ENCODE measurements at regions not wholly inside any gene's neighbourhood (a gene's known extent, or its start where the extent isn't known, plus 50 kb on each side); places are given as distances from the start of the nearest gene placed in this dataset.

DNA sequence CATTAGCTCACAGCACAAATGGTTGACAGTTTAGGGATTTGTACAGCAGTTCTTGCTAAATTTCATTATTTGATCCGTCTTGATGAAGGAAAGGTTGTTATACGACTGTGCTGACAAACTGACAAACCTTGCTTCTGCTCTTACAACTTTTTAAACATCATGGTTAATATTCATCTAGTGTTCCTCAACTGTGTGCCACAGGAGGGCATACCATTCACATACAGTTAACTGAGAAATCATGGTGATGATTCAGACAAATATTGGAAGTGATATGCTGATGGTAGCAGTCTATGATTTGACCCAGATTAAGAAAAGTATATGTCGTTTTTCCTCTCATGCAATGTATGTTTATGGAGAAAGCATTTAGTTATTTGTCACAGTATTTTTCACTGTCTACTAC, 129.8 kb upstream of the FSIP2 start:
- Mint-ChIP-seq H3K36me3 (ENCODE audit: low read depth) (no peaks in the 10 kb centered on the region), H3K4me3 (no peak overlapping the region)

DNA sequence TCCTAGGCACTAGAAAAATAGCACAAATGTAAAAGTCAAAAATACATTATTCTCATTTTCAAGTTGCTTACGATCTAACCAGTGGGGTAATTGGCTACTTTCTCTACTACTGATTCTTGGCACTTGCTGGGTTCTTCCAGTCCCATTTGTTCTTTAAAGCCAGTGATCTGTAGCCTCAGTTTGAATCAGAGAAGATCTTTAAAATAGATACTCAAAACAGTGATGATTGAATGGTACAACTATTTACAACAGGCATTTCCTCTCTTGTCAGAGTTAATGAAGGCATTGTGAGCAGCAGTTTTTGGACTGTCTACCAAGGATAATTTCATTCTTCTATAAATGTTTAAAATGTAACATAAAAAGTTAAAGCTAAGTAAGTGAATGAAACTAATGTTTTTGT, 128.3 kb upstream of the FSIP2 start:
- H3K27me3 Mint-ChIP-seq (ENCODE audit: low read depth) = no peaks in the 10 kb centered on the region
- no peak overlapping the region for H3K27ac Mint-ChIP-seq
- H3K36me3 Mint-ChIP-seq (ENCODE audit: low read depth) = no peaks in the 10 kb centered on the region
- no peaks in the 10 kb centered on the region for H3K9me3 Mint-ChIP-seq
- no peaks in the 10 kb centered on the region for H3K4me1 Mint-ChIP-seq (ENCODE audit: low read depth)
- H3K4me3 Mint-ChIP-seq = no peak overlapping the region

More for the DNA sequence above, 129.8 kb upstream of the FSIP2 start:
- Mint-ChIP-seq H3K27me3 (ENCODE audit: low read depth) (no peaks in the 10 kb centered on the region), H3K9me3 (no peaks in the 10 kb centered on the region), H3K27ac (no peak overlapping the region), H3K4me1 (ENCODE audit: low read depth) (no peaks in the 10 kb centered on the region)

DNA sequence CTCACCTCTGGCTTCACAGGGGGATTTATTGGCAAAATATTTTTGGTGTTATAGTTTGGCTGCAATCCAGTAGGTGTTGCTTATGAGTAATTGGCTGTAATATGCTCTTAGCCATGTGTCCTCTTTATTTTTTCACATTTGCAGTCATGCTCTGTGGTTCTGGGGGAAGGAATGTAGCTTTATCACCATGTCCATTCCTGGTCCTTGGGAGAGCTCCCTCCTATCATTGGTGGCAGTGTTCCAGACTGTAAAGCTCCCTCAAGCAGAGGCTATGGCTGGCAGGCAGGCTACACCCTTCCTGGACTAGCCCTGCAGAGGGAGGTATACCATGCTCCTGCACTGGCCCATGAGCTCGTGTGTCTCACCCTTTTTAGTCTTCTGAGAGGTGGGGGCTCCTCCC, 120.0 kb upstream of the FSIP2 start:
- Mint-ChIP-seq H3K4me1 (ENCODE audit: low read depth) (no peaks in the 10 kb centered on the region), H3K9me3 (peaks cover 4% of the 10 kb centered on the region), H3K27ac (no peak overlapping the region)

DNA sequence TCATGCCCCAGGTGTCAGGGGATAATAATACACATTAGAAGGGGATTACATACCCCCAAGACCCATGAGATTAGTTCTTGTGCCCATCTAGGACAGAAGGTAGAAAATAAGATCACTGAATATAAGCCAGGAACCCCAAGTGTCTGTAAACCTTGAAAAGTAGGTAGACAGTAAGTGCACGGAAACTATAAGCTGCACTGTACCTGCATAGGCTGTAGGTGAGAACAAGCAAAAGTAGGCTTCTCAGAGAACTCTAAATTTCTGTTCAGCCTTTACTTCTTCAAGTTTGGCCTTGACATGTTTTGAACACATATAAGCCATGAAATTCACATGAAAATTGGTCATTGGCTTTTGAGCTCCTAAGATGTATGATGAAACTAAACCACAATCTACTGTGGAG, 113.0 kb upstream of the FSIP2 start:
- no peak overlapping the region for H3K27ac Mint-ChIP-seq
- no peak overlapping the region for H3K4me3 Mint-ChIP-seq
- no peaks in the 10 kb centered on the region for H3K27me3 Mint-ChIP-seq (ENCODE audit: low read depth)
- H3K9me3 Mint-ChIP-seq = no peaks in the 10 kb centered on the region
- H3K36me3 Mint-ChIP-seq (ENCODE audit: low read depth) = no peaks in the 10 kb centered on the region
- no peaks in the 10 kb centered on the region for H3K4me1 Mint-ChIP-seq (ENCODE audit: low read depth)

More for the DNA sequence above, 120.0 kb upstream of the FSIP2 start:
- Mint-ChIP-seq H3K27me3 (ENCODE audit: low read depth) (no peaks in the 10 kb centered on the region), H3K36me3 (ENCODE audit: low read depth) (no peaks in the 10 kb centered on the region), H3K4me3 (no peak overlapping the region)

DNA sequence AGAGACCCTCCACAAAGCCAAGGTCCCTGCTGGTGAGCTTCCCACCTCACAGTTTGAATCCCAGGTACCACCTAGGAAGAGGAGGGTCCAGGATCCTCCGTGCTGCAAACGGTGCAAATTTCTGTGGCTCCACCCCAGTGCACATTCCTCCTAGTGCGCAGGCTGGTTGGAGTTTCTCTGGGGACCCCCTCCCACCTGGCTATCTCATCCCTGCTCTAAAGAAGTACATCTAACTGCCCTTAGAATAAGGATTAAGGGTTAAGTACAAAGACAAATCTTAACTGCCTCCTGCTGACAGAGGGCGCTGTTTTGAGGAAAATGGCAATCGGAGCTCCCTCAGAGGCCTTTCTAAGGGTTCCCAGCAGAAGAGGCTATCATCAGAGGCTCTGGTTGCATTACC, 109.6 kb upstream of the FSIP2 start:
- no peaks in the 10 kb centered on the region for H3K4me1 Mint-ChIP-seq (ENCODE audit: low read depth)
- H3K9me3 Mint-ChIP-seq = no peaks in the 10 kb centered on the region
- no peaks in the 10 kb centered on the region for H3K36me3 Mint-ChIP-seq (ENCODE audit: low read depth)
- H3K4me3 Mint-ChIP-seq = no peak overlapping the region
- H3K27ac Mint-ChIP-seq = no peak overlapping the region
- no peaks in the 10 kb centered on the region for H3K27me3 Mint-ChIP-seq (ENCODE audit: low read depth)

DNA sequence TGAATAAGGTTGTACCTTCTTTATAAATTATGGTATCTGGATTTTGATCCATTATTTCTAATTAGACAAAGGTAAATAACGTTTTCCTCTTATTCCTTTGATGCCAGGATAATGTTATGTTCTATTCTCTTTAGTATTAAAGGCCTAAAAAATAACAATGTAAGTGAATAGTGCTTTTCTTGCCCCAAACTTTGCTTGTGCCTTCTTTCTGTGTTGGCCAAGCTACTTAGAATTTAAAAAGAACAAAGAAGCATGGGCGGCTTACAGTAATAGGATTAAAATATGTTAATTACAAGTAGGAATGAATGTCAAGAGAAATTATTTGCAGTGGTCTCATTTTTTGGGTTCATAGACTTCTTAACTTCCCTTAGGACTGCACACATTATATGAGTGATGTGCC, 105.0 kb upstream of the FSIP2 start:
- Mint-ChIP-seq H3K27me3 (ENCODE audit: low read depth) (no peaks in the 10 kb centered on the region), H3K36me3 (ENCODE audit: low read depth) (no peaks in the 10 kb centered on the region), H3K4me3 (no peak overlapping the region), H3K9me3 (no peaks in the 10 kb centered on the region), H3K4me1 (ENCODE audit: low read depth) (no peaks in the 10 kb centered on the region), H3K27ac (no peak overlapping the region)

DNA sequence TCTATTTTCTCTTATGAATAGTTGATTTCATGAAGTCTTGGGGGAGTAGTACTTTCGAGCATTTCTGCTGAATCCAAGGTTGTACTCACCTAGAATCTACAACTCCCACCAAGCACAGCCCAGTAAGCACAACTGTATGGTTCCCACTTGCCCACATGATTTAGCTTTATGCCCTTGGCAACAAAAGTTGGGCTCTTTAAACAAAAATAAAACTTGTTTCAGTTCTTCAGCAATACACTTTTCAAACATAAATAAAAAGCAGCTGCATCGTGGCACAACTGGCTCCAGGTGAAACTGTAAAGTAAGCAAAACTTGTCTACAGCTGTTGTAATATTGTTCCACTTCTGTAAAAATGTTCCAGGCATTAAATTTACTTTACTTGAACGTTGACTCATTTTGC, 99.8 kb upstream of the FSIP2 start:
- Mint-ChIP-seq H3K4me1 (ENCODE audit: low read depth) (no peaks in the 10 kb centered on the region), H3K9me3 (no peaks in the 10 kb centered on the region), H3K27ac (no peak overlapping the region), H3K36me3 (ENCODE audit: low read depth) (no peaks in the 10 kb centered on the region), H3K4me3 (no peak overlapping the region), H3K27me3 (ENCODE audit: low read depth) (no peaks in the 10 kb centered on the region)

DNA sequence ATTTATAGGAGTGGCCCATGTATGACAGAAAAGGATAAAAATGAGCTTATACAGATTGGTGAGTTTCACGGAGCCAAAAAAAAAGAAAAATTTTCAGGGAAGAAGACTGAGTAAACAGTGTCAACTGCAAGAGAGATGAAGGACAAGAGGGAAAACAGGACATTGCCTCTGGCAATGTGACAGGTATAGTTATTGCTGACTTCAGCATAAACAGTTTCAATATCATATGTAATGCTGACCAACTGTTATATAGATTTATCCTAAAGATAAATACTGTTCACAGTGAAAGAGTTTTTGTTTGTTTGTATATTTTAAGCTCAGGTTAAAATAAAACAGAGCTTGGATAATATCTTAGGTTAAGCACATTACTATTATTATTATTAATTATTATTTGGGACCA, 98.0 kb upstream of the FSIP2 start:
- Mint-ChIP-seq H3K36me3 (ENCODE audit: low read depth) (no peaks in the 10 kb centered on the region), H3K4me3 (no peak overlapping the region), H3K9me3 (no peaks in the 10 kb centered on the region), H3K4me1 (ENCODE audit: low read depth) (no peaks in the 10 kb centered on the region), H3K27me3 (ENCODE audit: low read depth) (no peaks in the 10 kb centered on the region), H3K27ac (no peak overlapping the region)

DNA sequence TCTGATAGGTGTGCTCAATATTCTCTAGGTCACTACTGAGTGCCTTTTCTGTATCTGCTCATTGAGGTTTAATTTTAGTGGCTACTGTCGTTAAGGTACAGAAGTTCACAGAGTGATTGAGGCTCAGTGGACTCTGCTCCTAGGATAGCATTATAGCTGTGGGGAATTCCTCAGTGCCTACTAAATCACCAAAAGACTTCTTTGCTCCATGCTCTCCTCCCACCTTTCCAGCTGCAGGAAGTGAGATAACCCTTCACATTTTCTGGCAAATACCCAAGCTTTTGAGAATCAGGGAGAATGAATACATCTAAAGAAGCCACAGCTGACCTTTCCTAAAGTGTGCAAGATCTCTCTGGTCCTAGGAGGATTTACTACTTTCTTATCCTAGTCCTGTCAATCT, 95.2 kb upstream of the FSIP2 start:
- H3K27ac Mint-ChIP-seq = no peak overlapping the region
- H3K36me3 Mint-ChIP-seq (ENCODE audit: low read depth) = no peaks in the 10 kb centered on the region
- no peaks in the 10 kb centered on the region for H3K4me1 Mint-ChIP-seq (ENCODE audit: low read depth)
- no peak overlapping the region for H3K4me3 Mint-ChIP-seq
- H3K27me3 Mint-ChIP-seq (ENCODE audit: low read depth) = no peaks in the 10 kb centered on the region
- no peaks in the 10 kb centered on the region for H3K9me3 Mint-ChIP-seq

DNA sequence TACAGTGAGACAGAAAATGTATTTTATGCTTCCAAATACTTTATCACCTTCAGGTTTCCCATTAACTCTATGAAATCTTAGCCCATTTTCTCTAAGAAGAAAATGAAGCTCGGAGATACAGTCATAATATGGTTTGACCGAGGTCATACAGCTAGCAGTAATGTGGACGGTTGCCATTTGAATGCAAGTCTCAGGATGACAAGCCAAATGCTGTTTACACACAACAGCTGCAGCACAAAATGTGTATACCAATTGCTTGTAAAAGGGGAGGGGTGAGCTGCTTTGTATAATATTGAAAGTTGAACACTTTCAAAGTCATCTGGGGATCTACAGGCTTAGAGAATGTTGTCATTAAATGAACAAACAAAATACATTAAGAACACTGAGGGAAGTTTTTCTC, 93.8 kb upstream of the FSIP2 start:
- Mint-ChIP-seq H3K27ac (no peak overlapping the region), H3K4me1 (ENCODE audit: low read depth) (no peaks in the 10 kb centered on the region), H3K36me3 (ENCODE audit: low read depth) (no peaks in the 10 kb centered on the region), H3K4me3 (no peak overlapping the region), H3K27me3 (ENCODE audit: low read depth) (no peaks in the 10 kb centered on the region), H3K9me3 (no peaks in the 10 kb centered on the region)

DNA sequence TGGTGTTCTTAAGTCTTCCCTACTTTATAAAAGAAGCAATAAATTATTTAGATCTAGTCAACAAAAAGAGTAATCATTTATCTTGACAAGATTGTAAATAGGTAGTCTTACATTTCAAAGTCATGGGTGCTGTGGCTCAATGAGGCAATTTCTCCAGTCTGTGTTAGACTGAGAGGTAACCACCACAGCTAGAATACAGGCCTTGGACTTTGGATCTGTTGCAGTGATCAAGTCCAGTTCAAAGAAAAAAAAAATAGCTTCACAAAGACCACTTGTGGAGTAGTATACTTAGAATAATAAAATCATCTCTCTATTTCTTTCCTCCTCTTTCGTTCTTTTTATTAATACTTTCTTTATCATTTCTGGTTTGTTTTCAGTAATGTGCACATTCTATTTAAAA, 93.1 kb upstream of the FSIP2 start:
- H3K27me3 Mint-ChIP-seq (ENCODE audit: low read depth) = no peaks in the 10 kb centered on the region
- H3K27ac Mint-ChIP-seq = no peak overlapping the region
- no peak overlapping the region for H3K4me3 Mint-ChIP-seq
- H3K4me1 Mint-ChIP-seq (ENCODE audit: low read depth) = no peaks in the 10 kb centered on the region
- no peaks in the 10 kb centered on the region for H3K36me3 Mint-ChIP-seq (ENCODE audit: low read depth)
- H3K9me3 Mint-ChIP-seq = no peaks in the 10 kb centered on the region

DNA sequence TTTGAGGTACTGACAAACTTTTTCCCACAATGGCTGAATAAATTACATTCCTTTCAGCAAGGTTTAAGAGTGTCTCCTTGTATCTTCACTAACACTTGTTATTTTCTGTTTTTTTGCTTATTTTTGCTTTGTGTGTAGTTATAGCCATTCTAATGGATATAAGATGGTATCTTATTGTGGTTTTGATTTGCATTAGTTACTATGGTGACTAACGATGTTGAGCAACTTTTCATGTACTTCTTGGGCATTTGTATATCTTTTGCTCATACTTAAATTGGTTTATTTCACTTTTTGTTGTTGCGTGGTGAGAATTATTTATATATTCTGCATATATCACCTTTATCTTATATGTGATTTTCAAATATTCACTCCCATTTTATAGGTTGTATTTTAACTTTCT, 79.9 kb upstream of the FSIP2 start:
- no peaks in the 10 kb centered on the region for H3K27me3 Mint-ChIP-seq (ENCODE audit: low read depth)
- H3K4me3 Mint-ChIP-seq = no peak overlapping the region
- H3K9me3 Mint-ChIP-seq = no peaks in the 10 kb centered on the region
- no peaks in the 10 kb centered on the region for H3K4me1 Mint-ChIP-seq (ENCODE audit: low read depth)
- no peaks in the 10 kb centered on the region for H3K36me3 Mint-ChIP-seq (ENCODE audit: low read depth)
- no peak overlapping the region for H3K27ac Mint-ChIP-seq

DNA sequence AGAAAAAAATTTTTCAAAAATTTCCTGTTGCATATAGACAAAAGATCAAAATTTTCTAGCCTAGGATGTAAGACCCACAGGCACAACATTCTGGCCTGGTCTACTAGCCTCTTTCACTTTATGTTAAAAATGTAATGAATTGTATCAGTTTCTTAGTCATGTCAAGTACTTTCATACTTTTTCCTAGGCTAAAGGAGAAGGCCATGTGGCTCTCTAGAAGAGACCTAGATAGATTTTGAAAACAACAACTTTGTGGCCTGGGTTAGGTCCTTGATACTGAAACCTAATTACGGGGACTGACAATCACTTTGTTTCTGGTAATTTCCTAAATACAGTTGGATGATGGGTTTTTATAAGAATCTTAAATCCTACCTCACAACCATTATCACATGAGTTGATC, 74.8 kb upstream of the FSIP2 start:
- no peaks in the 10 kb centered on the region for H3K9me3 Mint-ChIP-seq
- H3K36me3 Mint-ChIP-seq (ENCODE audit: low read depth) = no peaks in the 10 kb centered on the region
- no peaks in the 10 kb centered on the region for H3K4me1 Mint-ChIP-seq (ENCODE audit: low read depth)
- H3K27me3 Mint-ChIP-seq (ENCODE audit: low read depth) = no peaks in the 10 kb centered on the region
- H3K4me3 Mint-ChIP-seq = no peak overlapping the region
- H3K27ac Mint-ChIP-seq = no peak overlapping the region

DNA sequence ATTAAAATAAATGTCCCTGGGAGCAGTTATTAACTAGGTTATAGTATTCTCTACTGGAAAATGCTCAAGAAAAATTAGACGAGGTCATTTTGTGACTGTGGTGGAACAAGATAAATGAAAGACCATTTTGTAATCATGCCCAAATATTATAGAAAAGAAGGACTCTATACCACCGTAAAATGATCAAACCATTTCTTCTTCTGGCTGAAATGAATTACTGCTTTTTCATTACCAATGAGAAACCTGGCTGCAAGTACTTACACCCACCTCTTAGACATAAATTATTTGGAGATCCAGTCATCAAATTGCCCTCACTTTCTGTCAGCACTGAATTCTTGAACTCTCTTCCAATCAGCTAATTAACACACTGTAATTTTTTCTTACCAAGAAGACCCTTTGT, 74.2 kb upstream of the FSIP2 start:
- Mint-ChIP-seq H3K36me3 (ENCODE audit: low read depth) (no peaks in the 10 kb centered on the region), H3K27me3 (ENCODE audit: low read depth) (no peaks in the 10 kb centered on the region), H3K4me1 (ENCODE audit: low read depth) (no peaks in the 10 kb centered on the region), H3K9me3 (no peaks in the 10 kb centered on the region), H3K27ac (no peak overlapping the region), H3K4me3 (no peak overlapping the region)

DNA sequence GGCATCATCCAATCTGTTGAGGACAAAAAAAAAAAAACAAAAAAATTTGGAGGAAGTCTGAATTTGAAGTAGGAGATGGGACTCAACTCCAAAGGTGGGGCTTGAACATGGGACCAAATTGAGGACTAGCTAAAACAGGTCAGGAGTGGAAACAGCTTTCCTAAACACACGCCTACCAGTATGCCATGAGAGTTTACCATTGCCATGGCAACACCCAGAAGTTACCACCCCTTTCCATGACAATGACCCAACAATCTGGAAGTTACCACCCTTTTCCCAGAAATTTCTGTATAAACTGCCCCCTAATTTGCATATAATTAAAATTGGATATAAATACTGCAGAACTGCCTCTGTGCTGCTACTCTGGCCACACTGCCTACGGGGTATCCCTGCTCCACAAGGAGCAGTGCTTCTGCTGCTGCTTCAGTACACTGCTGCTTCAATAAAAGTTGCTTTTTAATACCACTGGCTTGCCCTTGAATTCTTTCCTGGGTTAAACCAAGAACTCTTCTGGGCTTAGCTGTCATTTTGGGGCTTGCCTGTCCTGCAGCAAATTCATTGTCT, 73.3 kb upstream of the FSIP2 start:
- no peaks in the 10 kb centered on the region for H3K36me3 Mint-ChIP-seq (ENCODE audit: low read depth)
- no peaks in the 10 kb centered on the region for H3K4me1 Mint-ChIP-seq (ENCODE audit: low read depth)
- no peaks in the 10 kb centered on the region for H3K27me3 Mint-ChIP-seq (ENCODE audit: low read depth)
- H3K9me3 Mint-ChIP-seq = no peaks in the 10 kb centered on the region
- no peak overlapping the region for H3K4me3 Mint-ChIP-seq
- no peak overlapping the region for H3K27ac Mint-ChIP-seq

DNA sequence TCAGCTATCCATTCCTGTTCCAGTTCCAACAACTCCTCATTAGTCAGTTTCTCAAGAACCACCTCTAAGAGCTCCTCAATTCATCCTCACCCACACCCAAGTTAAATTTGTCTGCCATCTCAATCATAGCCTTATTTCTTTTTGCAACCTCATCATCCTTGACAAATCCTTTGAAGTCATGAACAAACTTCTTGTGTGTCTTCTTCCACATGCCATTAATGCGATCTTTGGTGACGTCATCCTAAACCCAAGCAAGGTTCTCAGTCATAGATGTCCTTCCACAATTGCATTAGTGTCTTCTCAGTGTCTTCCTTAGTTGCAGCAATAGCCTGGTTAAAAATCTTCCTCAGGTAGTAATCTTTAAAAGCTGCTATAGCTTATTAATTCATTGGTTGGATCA, 71.2 kb upstream of the FSIP2 start:
- H3K27me3 Mint-ChIP-seq (ENCODE audit: low read depth) = no peaks in the 10 kb centered on the region
- no peaks in the 10 kb centered on the region for H3K36me3 Mint-ChIP-seq (ENCODE audit: low read depth)
- H3K4me1 Mint-ChIP-seq (ENCODE audit: low read depth) = no peaks in the 10 kb centered on the region
- no peaks in the 10 kb centered on the region for H3K9me3 Mint-ChIP-seq
- no peak overlapping the region for H3K27ac Mint-ChIP-seq
- no peak overlapping the region for H3K4me3 Mint-ChIP-seq
